SK-MEL-5 (cell line): ENCODE measurements at regions not wholly inside any gene's neighbourhood (a gene's known extent, or its start where the extent isn't known, plus 50 kb on each side); places are given as distances from the start of the nearest gene placed in this dataset.
"Not testable (repeated sequence)": the region's sequence is repeated elsewhere in the genome, so short reads cannot be mapped to it uniquely, and the experiment has no call there.

Experiments used
- DNase-seq: peaks from one replicate; pipeline ENCODE4 v3.0.0-alpha.2; 2016; ENCODE audit warnings: low read depth, low spot score
- in situ Hi-C: cut with HindIII; loops from 2 replicates; pipeline ENCODE4 v1.10.0; 2016; ENCODE audit warnings: low sequenced_read_pairs, high pct_unique_total_duplicates, low pct_unique_long_range_greater_than_20kb

GRCh38 chr11:103805688-103806009 is 230.8 kb upstream of the DDI1 start:
- DNase-seq, result no peak
- in situ Hi-C loops, result no loop called here

- in situ Hi-C loops, result no loop called here
- DNase-seq, result no peak
These were observed 230.1 kb upstream of the DDI1 start for GRCh38 chr11:103806130-103806895.

- in situ Hi-C loops, result no loop called here
- DNase-seq, result no peak
These were observed 228.6 kb upstream of the DDI1 start for GRCh38 chr11:103807806-103808205.

GRCh38 chr11:103808252-103808651 is 228.2 kb upstream of the DDI1 start:
- no peak for DNase-seq
- in situ Hi-C loops, result no loop called here

- in situ Hi-C loops, result no loop called here
- no peak for DNase-seq
These were observed 224.5 kb upstream of the DDI1 start for GRCh38 chr11:103811870-103812455.

- no peak for DNase-seq
- in situ Hi-C loops, result no loop called here
These were observed 223.8 kb upstream of the DDI1 start for GRCh38 chr11:103812680-103813079.

GRCh38 chr11:103820345-103820744 is 216.1 kb upstream of the DDI1 start:
- in situ Hi-C loops, DNase-seq: not testable (repeated sequence)

GRCh38 chr11:103824116-103824515 is 212.3 kb upstream of the DDI1 start:
- in situ Hi-C loops, result no loop called here

GRCh38 chr11:103825469-103825868 is 211.0 kb upstream of the DDI1 start:
- in situ Hi-C loops, result no loop called here
- DNase-seq, result no peak

More at GRCh38 chr11:103824116-103824515, 212.3 kb upstream of the DDI1 start:
- no peak for DNase-seq

GRCh38 chr11:103826856-103827255 is 209.6 kb upstream of the DDI1 start:
- no peak for DNase-seq
- in situ Hi-C loops, result no loop called here

GRCh38 chr11:103829596-103829995 is 206.8 kb upstream of the DDI1 start:
- in situ Hi-C loops, result no loop called here
- DNase-seq, result no peak

- in situ Hi-C loops, result no loop called here
- DNase-seq, result no peak
These were observed 206.2 kb upstream of the DDI1 start for GRCh38 chr11:103830205-103830604.

GRCh38 chr11:103832762-103833161 is 203.7 kb upstream of the DDI1 start:
- in situ Hi-C loops, result no loop called here
- no peak for DNase-seq

GRCh38 chr11:103842191-103842590 is 194.2 kb upstream of the DDI1 start:
- in situ Hi-C loops, result no loop called here
- no peak for DNase-seq

GRCh38 chr11:103842795-103843194 is 193.6 kb upstream of the DDI1 start:
- no peak for DNase-seq
- in situ Hi-C loops, result no loop called here

GRCh38 chr11:103844327-103845215 is 191.9 kb upstream of the DDI1 start:
- in situ Hi-C loops, result no loop called here
- DNase-seq, result no peak

- in situ Hi-C loops, result no loop called here
These were observed 191.1 kb upstream of the DDI1 start for GRCh38 chr11:103845331-103845730.

GRCh38 chr11:103848686-103849085 is 187.8 kb upstream of the DDI1 start:
- in situ Hi-C loops, result no loop called here
- no peak for DNase-seq

More at GRCh38 chr11:103845331-103845730, 191.1 kb upstream of the DDI1 start:
- no peak for DNase-seq
